CD4-positive, alpha-beta T cell (primary cell): ENCODE measurements at regions not wholly inside any gene's neighbourhood (a gene's known extent, or its start where the extent isn't known, plus 50 kb on each side); places are given as distances from the start of the nearest gene placed in this dataset.

ENCODE experiments used
- ATAC-seq: fragments of 200-7000 bp; cut with Tn5 transposase; one replicate; pipeline ENCODE4 v1.10.0; 2022; ENCODE audit warnings: mild to moderate bottlenecking; ENCODE audit not compliant: poor library complexity
- CTCF ChIA-PET: fragments of 350-600 bp; sonication (Branson Sonifier 250); formaldehyde crosslinking; loops from one replicate; lab custom pipeline; 2021; ENCODE audit warnings: antibody characterized with exemption, inconsistent platforms; lab: Charles Lee
- POLR2A ChIA-PET: fragments of 350-600 bp; sonication (Branson Sonifier 250); formaldehyde crosslinking; loops from one replicate; lab custom pipeline; 2021; ENCODE audit warnings: antibody characterized with exemption, inconsistent platforms; lab: Charles Lee
- DNase-seq, 14 experiments: peaks; one replicate each; pipeline ENCODE4 v3.0.0-alpha.2; 2013 to 2020; ENCODE audit warnings: mixed read lengths in 2 of 14
- H3K27ac ChIP-seq, 2 donors: one replicate each; pipeline versions ENCODE4 v1.5.1 to v1.7.0; 2013; ENCODE audit warnings: low read length in 2 of 2, low read depth in 1 of 2, mild to moderate bottlenecking in 1 of 2
- H3K27me3 ChIP-seq, 2 experiments: 1 replicate in 1 of 2; 2 replicates in 1 of 2; pipeline versions ENCODE4 v1.6.1 to v1.7.0; 2013; ENCODE audit warnings: low read length in 2 of 2, control low read depth in 1 of 2, mild to moderate bottlenecking in 1 of 2, moderate library complexity in 1 of 2; ENCODE audit not compliant: insufficient read depth in 2 of 2, control insufficient read depth in 1 of 2
- H3K36me3 ChIP-seq: one replicate; pipeline ENCODE4 v1.6.1; 2013; ENCODE audit warnings: low read length, control low read depth; ENCODE audit not compliant: insufficient read depth
- H3K4me1 ChIP-seq: one replicate; pipeline ENCODE4 v1.6.1; 2013; ENCODE audit warnings: low read length, control low read depth; ENCODE audit not compliant: insufficient read depth
- H3K4me3 ChIP-seq: one replicate; pipeline ENCODE4 v1.5.1; 2013; ENCODE audit warnings: mild to moderate bottlenecking, low read length, moderate library complexity
- H3K9me3 ChIP-seq, 2 experiments: 1 replicate in 1 of 2; 2 replicates in 1 of 2; pipeline versions ENCODE4 v1.6.1 to v1.7.0; 2013; ENCODE audit warnings: low read length in 2 of 2, mild to moderate bottlenecking in 2 of 2, control low read depth in 1 of 2, moderate library complexity in 1 of 2; ENCODE audit not compliant: control insufficient read depth in 1 of 2, insufficient read depth in 1 of 2
- H3K27ac Mint-ChIP-seq: one replicate; pipeline ENCODE4 v1.8.0; 2020; ENCODE audit warnings: mixed read lengths
- H3K27me3 Mint-ChIP-seq: one replicate; pipeline ENCODE4 v1.8.0; 2021; ENCODE audit warnings: mixed read lengths
- H3K36me3 Mint-ChIP-seq: one replicate; pipeline ENCODE4 v1.8.0; 2021; ENCODE audit warnings: low read depth, mixed read lengths
- H3K4me1 Mint-ChIP-seq: one replicate; pipeline ENCODE4 v1.8.0; 2021; ENCODE audit warnings: low read depth, mixed read lengths
- H3K4me3 Mint-ChIP-seq: one replicate; pipeline ENCODE4 v1.8.0; 2020; ENCODE audit warnings: mild to moderate bottlenecking, mixed read lengths
- H3K9me3 Mint-ChIP-seq: one replicate; pipeline ENCODE4 v1.8.0; 2020; ENCODE audit warnings: mixed read lengths
- CTCF ChIP-seq: fragments of 200-600 bp; IDR thresholded peaks from one replicate; pipeline ENCODE4 v1.8.0; 2022; ENCODE audit warnings: antibody characterized with exemption, mild to moderate bottlenecking
- intact Hi-C, 2 experiments: fragments of 100-400 bp; cut with DNase I in 1 of 2; cut with micrococcal nuclease in 1 of 2; formaldehyde crosslinking; loops; one replicate each; pipeline versions ENCODE4 v1.15.1 to v1.9.0; 2023 to 2025; cut with DNase I, micrococcal nuclease

GRCh38 chr5:57845025-57845424 lies 362.4 kb upstream of the ACTBL2 start:
- H3K27ac Mint-ChIP-seq: no peak overlapping the region
- CTCF ChIA-PET: no interaction called here
- H3K4me3 ChIP-seq: no peak overlapping the region
- peaks cover 0 to 7% of the 10 kb centered on the region in 2 experiments for H3K27me3 ChIP-seq
- DNase-seq (no peak), ATAC-seq (no peak)
- POLR2A ChIA-PET: no interaction called here
- H3K36me3 ChIP-seq: no peaks in the 10 kb centered on the region
- no peak overlapping the region for H3K27ac ChIP-seq
- H3K4me1 Mint-ChIP-seq: no peaks in the 10 kb centered on the region
- intact Hi-C loops: no loop called here
- no peaks in the 10 kb centered on the region for H3K9me3 ChIP-seq
- peaks cover 14% of the 10 kb centered on the region for H3K27me3 Mint-ChIP-seq
- H3K9me3 Mint-ChIP-seq: no peaks in the 10 kb centered on the region
- no peaks in the 10 kb centered on the region for H3K4me1 ChIP-seq
- H3K4me3 Mint-ChIP-seq: no peak overlapping the region
- no peaks in the 10 kb centered on the region for H3K36me3 Mint-ChIP-seq
- no peak for TF ChIP-seq CTCF

GRCh38 chr5:57844410-57844809 lies 361.8 kb upstream of the ACTBL2 start:
- H3K9me3 ChIP-seq: no peaks in the 10 kb centered on the region
- POLR2A ChIA-PET: no interaction called here
- no peak overlapping the region for H3K27ac Mint-ChIP-seq
- no peaks in the 10 kb centered on the region for H3K4me1 ChIP-seq
- peaks cover 14% of the 10 kb centered on the region for H3K27me3 Mint-ChIP-seq
- CTCF ChIA-PET: no interaction called here
- no peaks in the 10 kb centered on the region for H3K36me3 Mint-ChIP-seq
- no peak for ATAC-seq
- no peaks in the 10 kb centered on the region for H3K9me3 Mint-ChIP-seq
- no peak overlapping the region for H3K4me3 ChIP-seq
- no peak overlapping the region for H3K27ac ChIP-seq
- peaks cover 0 to 7% of the 10 kb centered on the region in 2 experiments for H3K27me3 ChIP-seq
- no peak for DNase-seq
- TF ChIP-seq CTCF: no peak
- no peaks in the 10 kb centered on the region for H3K4me1 Mint-ChIP-seq
- no peak overlapping the region for H3K4me3 Mint-ChIP-seq
- intact Hi-C loops: no loop called here
- no peaks in the 10 kb centered on the region for H3K36me3 ChIP-seq

- Histone ChIP-seq H3K36me3 (no peaks in the 10 kb centered on the region), H3K9me3 (no peaks in the 10 kb centered on the region), H3K27ac (no peak overlapping the region), H3K4me3 (no peak overlapping the region), H3K27me3 (peaks cover 0 to 7% of the 10 kb centered on the region in 2 experiments), H3K4me1 (no peaks in the 10 kb centered on the region)
- DNase-seq (no peak), ATAC-seq (no peak)
- Mint-ChIP-seq H3K36me3 (no peaks in the 10 kb centered on the region), H3K4me3 (no peak overlapping the region), H3K9me3 (no peaks in the 10 kb centered on the region), H3K27me3 (peaks cover 14% of the 10 kb centered on the region), H3K27ac (no peak overlapping the region), H3K4me1 (no peaks in the 10 kb centered on the region)
- CTCF ChIA-PET: no interaction called here
- intact Hi-C loops: no loop called here
- POLR2A ChIA-PET: no interaction called here
- no peak for TF ChIP-seq CTCF
These were observed 360.4 kb upstream of the ACTBL2 start for GRCh38 chr5:57843059-57843367.
